Left lung (tissue), 4 donors: ENCODE measurements at regions not wholly inside any gene's neighbourhood (a gene's known extent, or its start where the extent isn't known, plus 50 kb on each side); places are given as distances from the start of the nearest gene placed in this dataset.

ENCODE experiments used
- ATAC-seq: fragments of 200-7000 bp; cut with Tn5 transposase; one replicate; pipeline ENCODE4 v1.9.1; 2020; ENCODE audit warnings: moderate library complexity
- DNase-seq, 4 donors: peaks; one replicate each; pipeline ENCODE4 v3.0.0-alpha.2; 2013 to 2020
- H3K27ac ChIP-seq, 2 donors: fragments of 200-600 bp; sonication (generic) in 1 of 2; one replicate each; pipeline versions ENCODE4 v1.5.0 to v1.8.0; 2020 to 2021
- H3K27me3 ChIP-seq, 2 donors: fragments of 200-600 bp; sonication (generic) in 1 of 2; one replicate each; pipeline versions ENCODE4 v1.5.0 to v1.8.0; 2020 to 2021
- H3K36me3 ChIP-seq, 2 donors: fragments of 200-600 bp; sonication (generic) in 1 of 2; one replicate each; pipeline versions ENCODE4 v1.5.0 to v1.8.0; 2020 to 2021
- H3K4me1 ChIP-seq, 2 donors: fragments of 200-600 bp; one replicate each; pipeline ENCODE4 v1.8.0; 2021
- H3K4me3 ChIP-seq, 2 donors: fragments of 200-600 bp; sonication (generic) in 1 of 2; one replicate each; pipeline versions ENCODE4 v1.5.0 to v1.8.0; 2020 to 2021; ENCODE audit warnings: mild to moderate bottlenecking in 1 of 2
- H3K9me3 ChIP-seq, 2 donors: fragments of 200-600 bp; sonication (generic) in 1 of 2; one replicate each; pipeline versions ENCODE4 v1.5.0 to v1.8.0; 2020 to 2021
- CTCF ChIP-seq, 2 donors: fragments of 200-600 bp; sonication (generic) in 1 of 2; IDR thresholded peaks; one replicate each; pipeline versions ENCODE4 v1.5.0 to v1.8.0; 2021; ENCODE audit warnings: antibody characterized with exemption in 2 of 2
- intact Hi-C, 2 donors: fragments of 100-400 bp; cut with DNase I; formaldehyde crosslinking; loops; one replicate each; pipeline versions ENCODE4 v1.11.2 to v1.14.2; 2022
- donor health status: DM: no; HTN: yes; CAD: no.
- donor health status: DM: no; HTN: no; CAD: no.

DNA sequence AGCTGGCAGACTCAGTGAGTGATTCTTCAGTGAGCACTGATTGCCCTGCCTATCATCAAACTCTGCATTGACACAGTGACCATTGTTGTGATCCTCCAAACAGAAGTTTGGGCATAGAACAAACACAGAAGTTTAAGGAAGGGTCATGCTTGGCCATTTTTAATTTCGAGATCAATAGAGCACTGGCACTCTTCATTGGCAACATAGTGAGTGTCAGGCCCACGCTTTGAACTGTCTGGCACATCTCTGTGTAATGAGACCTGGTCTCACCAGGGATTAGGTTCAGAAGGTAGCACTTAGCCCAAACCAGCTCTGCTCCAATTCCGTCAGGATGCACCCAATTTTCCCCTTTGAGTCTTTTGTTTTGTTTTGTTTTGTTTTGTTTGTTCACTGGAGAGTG is 127.1 kb upstream of the MOCS2 start:
- no peak for TF ChIP-seq CTCF (IDR thresholded peaks at IDR 0.05)
- no peaks in the 10 kb centered on the region for H3K27me3 ChIP-seq
- no peaks in the 10 kb centered on the region for H3K4me1 ChIP-seq
- no peak overlapping the region for H3K4me3 ChIP-seq
- intact Hi-C loops, result no loop called here
- ATAC-seq, result no peak
- no peak for DNase-seq
- H3K27ac ChIP-seq, result no peak overlapping the region
- H3K9me3 ChIP-seq, result peaks cover 0 to 3% of the 10 kb centered on the region in 2 donors
- H3K36me3 ChIP-seq, result no peaks in the 10 kb centered on the region

DNA sequence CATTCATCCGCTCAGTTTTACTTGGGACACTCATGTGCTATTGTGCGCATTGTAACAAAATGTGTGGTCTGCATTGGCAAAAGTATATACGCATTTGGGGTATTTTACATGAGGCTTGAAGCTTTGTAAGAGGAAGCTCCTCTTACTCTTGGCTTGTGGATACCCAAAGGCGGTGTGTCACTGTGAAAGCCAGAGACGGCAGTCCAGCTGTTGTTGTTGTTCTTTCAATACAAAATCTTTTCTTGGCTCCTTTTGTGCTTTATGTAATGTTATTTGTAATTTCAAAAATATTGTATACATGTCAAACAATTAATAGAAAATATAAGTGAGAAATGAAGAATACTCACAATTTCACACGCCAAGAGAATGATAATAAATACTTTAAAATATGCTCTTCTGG is 128.3 kb upstream of the MOCS2 start:
- no peaks in the 10 kb centered on the region for H3K4me1 ChIP-seq
- no peaks in the 10 kb centered on the region for H3K36me3 ChIP-seq
- no peak overlapping the region for H3K27ac ChIP-seq
- peaks cover 0 to 3% of the 10 kb centered on the region in 2 donors for H3K9me3 ChIP-seq
- no peaks in the 10 kb centered on the region for H3K27me3 ChIP-seq
- H3K4me3 ChIP-seq, result no peak overlapping the region
- ATAC-seq (no peak), DNase-seq (no peak)
- intact Hi-C loops, result no loop called here
- TF ChIP-seq CTCF (IDR thresholded peaks at IDR 0.05), result no peak

DNA sequence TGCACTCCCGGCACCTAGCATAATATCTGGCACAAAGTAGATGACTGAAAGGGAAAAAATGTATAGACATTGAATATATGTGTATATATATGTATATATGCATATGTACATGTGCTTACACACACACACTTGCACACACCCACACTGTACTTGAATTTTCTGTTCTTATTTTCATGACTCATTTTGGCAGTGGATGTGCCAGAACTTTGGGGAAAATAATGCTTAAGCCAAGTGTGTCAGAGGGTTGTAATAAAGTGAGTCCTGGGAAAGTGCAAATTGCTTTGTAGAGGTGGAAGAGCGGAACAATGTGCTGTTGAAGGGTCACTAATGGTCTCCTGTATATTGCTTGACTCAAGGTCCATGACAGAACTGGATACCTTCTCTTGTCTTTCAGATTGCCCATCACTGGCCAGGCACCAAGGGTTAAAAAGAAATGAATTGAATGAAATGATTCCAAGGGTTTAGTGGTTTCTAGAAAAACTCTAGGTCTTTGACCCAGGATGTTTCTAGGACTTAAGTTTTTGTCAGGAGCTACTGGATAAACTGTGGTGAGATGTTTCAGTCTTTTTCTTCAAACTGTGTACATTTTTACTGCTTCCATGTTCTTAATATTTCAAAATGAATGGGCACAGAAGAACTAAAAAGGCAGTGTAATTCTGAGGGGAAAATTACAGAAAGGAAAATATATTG is 129.9 kb upstream of the MOCS2 start:
- intact Hi-C loops, result no loop called here
- ATAC-seq (no peak), DNase-seq (no peak)
- H3K4me3 ChIP-seq, result no peak overlapping the region
- H3K27ac ChIP-seq, result no peak overlapping the region
- no peaks in the 10 kb centered on the region for H3K36me3 ChIP-seq
- H3K4me1 ChIP-seq, result no peaks in the 10 kb centered on the region
- TF ChIP-seq CTCF (IDR thresholded peaks at IDR 0.05), result no peak
- H3K27me3 ChIP-seq, result no peaks in the 10 kb centered on the region
- H3K9me3 ChIP-seq, result no peaks in the 10 kb centered on the region

DNA sequence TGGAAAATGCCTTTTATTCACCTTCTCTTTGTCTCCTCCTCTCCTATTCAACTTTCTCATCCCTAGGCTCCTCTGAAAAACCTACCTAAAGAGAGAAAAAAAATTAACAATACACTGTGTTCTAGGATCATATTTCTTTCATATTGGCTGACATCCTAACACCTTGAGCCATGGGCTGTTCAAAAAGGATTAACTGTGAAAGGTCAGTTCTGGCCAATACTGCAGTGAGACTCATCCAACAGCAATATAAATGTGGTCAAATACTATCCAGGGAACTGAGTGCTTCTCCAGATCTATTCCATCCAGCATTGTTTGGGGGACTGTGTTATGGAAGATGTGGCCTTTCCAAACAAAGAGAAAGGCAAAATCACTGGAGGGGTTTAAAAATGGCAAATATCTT is 131.1 kb upstream of the MOCS2 start:
- Histone ChIP-seq H3K27ac (no peak overlapping the region), H3K9me3 (no peaks in the 10 kb centered on the region), H3K4me3 (no peak overlapping the region), H3K36me3 (no peaks in the 10 kb centered on the region), H3K27me3 (no peaks in the 10 kb centered on the region), H3K4me1 (no peaks in the 10 kb centered on the region)
- no peak for TF ChIP-seq CTCF (IDR thresholded peaks at IDR 0.05)
- ATAC-seq (no peak), DNase-seq (no peak)
- intact Hi-C loops, result no loop called here

DNA sequence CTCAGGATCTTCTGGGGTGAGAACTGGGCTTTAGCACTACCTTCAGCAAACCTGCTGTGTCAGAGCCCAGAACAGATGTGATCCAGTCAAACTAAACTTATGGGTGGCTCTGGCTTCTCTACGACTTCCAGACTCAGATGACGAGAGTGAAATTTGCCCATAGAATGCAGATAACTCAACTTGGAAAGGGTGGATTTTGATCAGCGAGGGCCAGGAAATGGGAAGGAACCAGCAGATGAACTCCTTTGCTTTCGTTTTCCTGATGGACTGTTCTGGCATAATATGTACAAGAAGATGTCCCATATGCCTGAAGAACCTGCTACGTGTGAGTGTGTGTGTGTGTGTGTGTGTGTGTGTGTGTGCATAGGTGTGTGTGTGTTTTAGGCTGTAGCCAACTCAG is 132.0 kb upstream of the MOCS2 start:
- no peak overlapping the region for H3K27ac ChIP-seq
- ATAC-seq, result no peak
- no peaks in the 10 kb centered on the region for H3K4me1 ChIP-seq
- H3K36me3 ChIP-seq, result no peaks in the 10 kb centered on the region
- no peak for DNase-seq
- no peaks in the 10 kb centered on the region for H3K9me3 ChIP-seq
- intact Hi-C loops, result no loop called here
- no peaks in the 10 kb centered on the region for H3K27me3 ChIP-seq
- no peak for TF ChIP-seq CTCF (IDR thresholded peaks at IDR 0.05)
- no peak overlapping the region for H3K4me3 ChIP-seq
